Central memory CD8-positive, alpha-beta T cell (primary cell): ENCODE measurements at regions not wholly inside any gene's neighbourhood (a gene's known extent, or its start where the extent isn't known, plus 50 kb on each side); places are given as distances from the start of the nearest gene placed in this dataset.

Experiments
- ATAC-seq: fragments of 150-1000 bp; cut with Tn5 transposase; replicated peaks from 2 replicates; pipeline ENCODE4 v1.10.0; 2022; ENCODE audit warnings: mild to moderate bottlenecking, moderate FRiP score, moderate number of reproducible peaks; ENCODE audit not compliant: poor library complexity, severe bottlenecking; ENCODE audit errors: extremely low read depth
- DNase-seq, 2 donors: peaks; one replicate each; pipeline ENCODE4 v3.0.0; 2021; ENCODE audit warnings: low spot score in 2 of 2
- H3K27ac Mint-ChIP-seq: one replicate; pipeline ENCODE4 v1.8.0; 2022; ENCODE audit warnings: low read depth, mild to moderate bottlenecking, moderate library complexity, mixed read lengths
- H3K27me3 Mint-ChIP-seq: one replicate; pipeline ENCODE4 v1.8.0; 2022; ENCODE audit warnings: mixed read lengths
- H3K36me3 Mint-ChIP-seq: one replicate; pipeline ENCODE4 v1.8.0; 2022; ENCODE audit warnings: mild to moderate bottlenecking, moderate library complexity, mixed read lengths; ENCODE audit not compliant: insufficient read depth
- H3K4me1 Mint-ChIP-seq: one replicate; pipeline ENCODE4 v1.8.0; 2022; ENCODE audit warnings: mixed read lengths
- H3K4me3 Mint-ChIP-seq: one replicate; pipeline ENCODE4 v1.8.0; 2022; ENCODE audit warnings: mild to moderate bottlenecking, moderate library complexity, mixed read lengths
- H3K9me3 Mint-ChIP-seq: one replicate; pipeline ENCODE4 v1.8.0; 2022; ENCODE audit warnings: mixed read lengths

- Mint-ChIP-seq H3K27ac (peak overlapping the region; percentile 61), H3K36me3 (peaks cover 18% of the 10 kb centered on the region), H3K9me3 (no peaks in the 10 kb centered on the region), H3K4me3 (no peak overlapping the region), H3K27me3 (no peaks in the 10 kb centered on the region), H3K4me1 (peaks cover 44% of the 10 kb centered on the region)
- DNase-seq: no peak
- no peak for ATAC-seq
Measured at GRCh38 chr6:25028328-25028727, 92.6 kb upstream of the RIPOR2 start.

DNA sequence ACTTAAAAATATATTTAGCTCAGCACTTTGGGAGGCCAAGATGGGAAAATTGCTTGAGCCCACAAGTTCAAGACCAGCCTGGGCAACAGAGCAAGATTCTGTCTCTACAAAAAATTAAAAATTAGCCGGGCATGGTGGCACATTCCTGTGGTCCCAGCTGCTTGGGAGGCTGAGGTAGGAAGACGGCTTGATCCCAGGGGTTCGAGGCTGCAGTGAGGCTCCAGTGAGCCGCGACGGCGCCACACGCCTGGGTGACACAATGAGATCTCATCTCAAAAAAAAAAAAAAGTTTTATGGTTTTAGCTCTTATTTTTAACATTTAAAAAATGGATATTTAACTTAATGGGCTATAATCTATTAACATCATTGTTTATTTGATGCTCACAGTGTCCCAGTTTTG, 97.2 kb upstream of the RIPOR2 start:
- peaks cover 60% of the 10 kb centered on the region for H3K4me1 Mint-ChIP-seq
- H3K27ac Mint-ChIP-seq: peak overlapping the region; percentile 25
- H3K9me3 Mint-ChIP-seq: no peaks in the 10 kb centered on the region
- ATAC-seq (no peak), DNase-seq (no peak)
- no peak overlapping the region for H3K4me3 Mint-ChIP-seq
- H3K27me3 Mint-ChIP-seq: no peaks in the 10 kb centered on the region
- peaks cover 16% of the 10 kb centered on the region for H3K36me3 Mint-ChIP-seq

DNA sequence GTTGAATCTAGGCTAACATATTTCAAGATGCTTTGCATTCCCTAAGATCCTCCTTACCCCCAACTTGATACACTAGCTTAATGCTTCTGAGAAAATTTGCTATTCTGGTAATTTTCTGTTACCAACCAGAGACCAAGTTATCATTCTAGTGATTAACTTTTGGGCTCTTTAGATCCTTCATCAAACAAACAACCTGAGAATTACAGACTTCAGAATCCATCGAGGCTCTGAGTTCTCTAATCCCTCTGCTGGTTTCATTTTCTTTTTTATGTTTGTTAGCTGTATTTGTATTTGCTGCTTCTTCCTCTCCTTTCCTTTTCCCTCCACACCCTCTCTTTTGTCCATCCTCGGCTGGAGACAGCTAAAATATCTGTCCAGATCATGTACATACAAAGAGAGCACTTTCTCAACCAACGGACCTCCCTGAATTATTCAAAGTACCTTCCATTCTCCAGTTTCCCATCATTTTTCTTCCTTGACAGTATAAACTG, 98.7 kb upstream of the RIPOR2 start:
- Mint-ChIP-seq H3K27ac (peak overlapping the region; percentile 81), H3K36me3 (peaks cover 15% of the 10 kb centered on the region), H3K4me1 (peaks cover 70% of the 10 kb centered on the region), H3K9me3 (no peaks in the 10 kb centered on the region), H3K4me3 (peak overlapping the region; percentile 77), H3K27me3 (no peaks in the 10 kb centered on the region)
- DNase-seq (no peak), ATAC-seq (no peak)

DNA sequence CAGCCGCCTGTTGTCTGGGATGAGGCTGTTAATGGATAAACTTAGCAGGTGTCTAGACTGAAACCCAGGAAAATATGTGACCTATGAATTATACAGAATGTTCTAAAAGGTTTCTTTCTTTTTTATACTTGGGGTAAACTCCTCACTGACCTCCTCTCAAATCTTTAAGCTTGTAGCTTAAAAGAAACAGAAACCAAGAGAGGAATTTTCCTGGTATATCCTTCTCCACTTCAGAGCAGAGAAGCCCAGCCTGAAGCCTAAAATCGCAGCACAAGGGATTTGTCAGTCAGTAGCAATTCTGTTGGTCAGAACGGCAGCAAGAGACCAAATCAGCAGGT, 99.4 kb upstream of the RIPOR2 start:
- H3K27ac Mint-ChIP-seq: peak overlapping the region; percentile 81
- no peaks in the 10 kb centered on the region for H3K27me3 Mint-ChIP-seq
- ATAC-seq (no peak), DNase-seq (no peak)
- H3K36me3 Mint-ChIP-seq: peaks cover 13% of the 10 kb centered on the region
- peak overlapping the region; percentile 77 for H3K4me3 Mint-ChIP-seq
- H3K9me3 Mint-ChIP-seq: no peaks in the 10 kb centered on the region
- H3K4me1 Mint-ChIP-seq: peaks cover 70% of the 10 kb centered on the region

- Mint-ChIP-seq H3K4me3 (peak overlapping the region; percentile 77), H3K9me3 (no peaks in the 10 kb centered on the region), H3K27ac (peak overlapping the region; percentile 81), H3K36me3 (peaks cover 13% of the 10 kb centered on the region), H3K4me1 (peaks cover 73% of the 10 kb centered on the region), H3K27me3 (no peaks in the 10 kb centered on the region)
- no peak for DNase-seq
- ATAC-seq: peak; percentile 47
Measured at GRCh38 chr6:25035512-25036435, 100.0 kb upstream of the RIPOR2 start.

DNA sequence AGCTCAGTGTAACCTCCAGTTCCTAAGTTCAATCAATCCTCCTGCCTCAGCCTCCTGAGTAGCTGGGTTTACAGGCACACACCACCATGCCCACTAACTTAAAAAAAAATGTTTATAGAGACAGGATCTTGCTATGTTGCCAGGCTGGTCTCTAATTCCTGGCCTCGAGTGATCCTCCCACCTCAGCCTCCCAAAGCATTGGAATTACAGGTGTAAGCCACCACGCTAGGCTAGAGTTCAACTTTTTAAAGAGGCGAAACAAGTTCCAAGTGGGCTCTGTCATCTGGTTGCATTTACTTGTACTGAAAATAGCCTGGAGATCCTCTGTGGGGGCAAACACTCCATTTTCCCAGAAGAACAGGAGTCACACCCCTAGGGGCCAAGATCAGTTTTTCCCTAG, 100.7 kb upstream of the RIPOR2 start:
- H3K27ac Mint-ChIP-seq: peak overlapping the region; percentile 81

GRCh38 chr6:25038300-25038699, 102.5 kb upstream of the RIPOR2 start:
- Mint-ChIP-seq H3K4me1 (peaks cover 89% of the 10 kb centered on the region), H3K9me3 (no peaks in the 10 kb centered on the region), H3K4me3 (peak overlapping the region; percentile 99), H3K27me3 (no peaks in the 10 kb centered on the region), H3K36me3 (peaks cover 17% of the 10 kb centered on the region), H3K27ac (peak overlapping the region; percentile 81)
- no peak for ATAC-seq
- no peak for DNase-seq

More for the DNA sequence above, 100.7 kb upstream of the RIPOR2 start:
- Mint-ChIP-seq H3K4me1 (peaks cover 80% of the 10 kb centered on the region), H3K36me3 (peaks cover 12% of the 10 kb centered on the region), H3K4me3 (peak overlapping the region; percentile 77), H3K9me3 (no peaks in the 10 kb centered on the region), H3K27me3 (no peaks in the 10 kb centered on the region)
- ATAC-seq (no peak), DNase-seq (no peak)

DNA sequence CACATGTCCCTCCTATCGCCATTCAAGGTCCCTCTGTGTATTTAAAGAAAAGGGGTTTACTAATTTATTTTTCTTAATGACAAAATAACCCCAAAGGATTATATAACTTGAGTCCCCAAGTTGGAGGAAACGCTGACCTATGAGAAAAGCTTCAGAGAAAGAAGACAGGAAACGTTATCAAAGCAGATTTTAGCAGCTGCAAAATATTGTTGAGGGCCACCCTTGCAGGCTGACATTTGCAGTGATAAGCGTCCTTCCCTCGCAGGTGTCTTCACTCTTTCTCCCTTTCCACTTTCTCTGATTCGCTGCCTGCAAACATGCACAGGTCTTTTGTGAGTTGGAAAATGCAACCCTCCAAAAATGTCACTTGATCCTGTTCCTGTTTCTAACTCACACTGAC, 103.2 kb upstream of the RIPOR2 start:
- Mint-ChIP-seq H3K36me3 (peaks cover 17% of the 10 kb centered on the region), H3K27me3 (no peaks in the 10 kb centered on the region), H3K9me3 (no peaks in the 10 kb centered on the region), H3K4me3 (peak overlapping the region; percentile 99), H3K27ac (peak overlapping the region; percentile 81), H3K4me1 (peaks cover 90% of the 10 kb centered on the region)
- no peak for DNase-seq
- ATAC-seq: no peak

DNA sequence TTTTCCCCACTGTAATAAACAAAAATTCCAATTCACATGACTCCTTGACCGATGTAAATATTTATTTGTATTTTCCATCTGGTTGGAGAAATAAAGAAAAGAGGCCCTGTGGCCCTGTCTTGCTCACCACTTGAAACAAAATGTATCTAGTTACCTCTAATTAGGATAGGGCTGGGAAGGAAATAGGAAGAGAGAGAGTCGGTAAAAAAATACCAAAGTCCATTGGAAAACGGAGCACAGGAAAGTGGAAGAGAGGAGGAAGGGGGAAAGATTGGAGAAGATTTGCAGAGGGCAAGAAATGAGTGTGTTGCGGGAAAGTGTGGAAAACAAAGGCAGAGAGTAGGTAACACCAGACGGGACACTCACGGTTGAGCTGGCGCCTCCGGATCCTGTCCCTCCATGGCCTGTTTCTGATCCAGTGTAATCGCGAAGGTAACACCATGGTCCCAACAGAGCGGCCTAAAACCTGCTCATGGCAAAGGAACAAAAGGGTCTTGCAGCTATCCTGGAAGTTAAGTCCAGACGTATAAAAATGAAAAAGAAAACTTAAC, 105.8 kb upstream of the RIPOR2 start:
- DNase-seq: no peak
- peak; percentile 29 for ATAC-seq
- Mint-ChIP-seq H3K9me3 (no peaks in the 10 kb centered on the region), H3K27me3 (no peaks in the 10 kb centered on the region), H3K27ac (peak overlapping the region; percentile 100), H3K4me3 (peak overlapping the region; percentile 99), H3K4me1 (peaks cover 66% of the 10 kb centered on the region), H3K36me3 (peaks cover 15% of the 10 kb centered on the region)

DNA sequence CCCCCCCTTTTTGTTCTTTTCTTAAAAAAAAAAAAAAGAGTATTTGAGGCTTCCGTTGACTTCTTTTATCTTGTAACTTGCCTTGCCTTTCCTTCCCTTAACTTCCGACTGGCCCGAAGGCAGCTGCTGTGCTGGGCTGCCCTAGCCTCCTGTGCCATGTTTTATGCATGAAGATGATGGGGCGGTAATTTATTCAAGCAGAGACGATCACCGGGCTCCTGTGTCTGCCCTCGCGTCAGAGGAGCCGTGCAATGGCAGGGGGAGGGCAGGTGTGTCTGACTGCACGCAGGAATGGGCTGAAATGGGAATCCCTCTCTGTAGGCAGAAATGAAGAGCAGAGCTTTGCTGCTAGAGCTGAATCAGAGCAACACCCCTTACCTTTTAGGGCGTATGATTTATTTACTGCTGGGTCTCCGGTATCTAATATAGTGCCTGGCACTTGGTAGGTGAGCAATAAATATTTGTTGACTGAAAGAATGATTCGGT, 106.3 kb upstream of the RIPOR2 start:
- DNase-seq: no peak
- Mint-ChIP-seq H3K9me3 (no peaks in the 10 kb centered on the region), H3K36me3 (peaks cover 15% of the 10 kb centered on the region), H3K4me3 (peak overlapping the region; percentile 99), H3K27ac (peak overlapping the region; percentile 100), H3K4me1 (peaks cover 61% of the 10 kb centered on the region), H3K27me3 (no peaks in the 10 kb centered on the region)
- peak; percentile 65 for ATAC-seq

DNA sequence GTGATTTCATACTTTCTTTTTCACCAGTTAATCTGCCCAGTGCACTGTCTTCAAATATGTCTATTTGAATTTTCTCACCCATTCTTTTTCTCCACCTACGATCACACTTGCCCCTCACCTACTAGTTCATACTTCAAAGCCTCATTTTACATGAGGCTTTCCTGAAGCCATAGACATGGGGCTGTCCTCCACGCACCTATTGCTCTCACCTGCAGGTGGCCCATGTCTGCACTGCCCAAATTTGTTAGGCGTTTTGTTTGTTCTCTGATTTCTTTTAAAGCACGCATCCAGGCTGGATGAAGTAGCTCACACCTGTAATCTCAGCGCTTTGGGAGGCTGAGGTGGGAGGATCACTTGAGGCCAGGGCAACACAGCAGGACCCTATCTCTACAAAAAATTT, 106.8 kb upstream of the RIPOR2 start:
- Mint-ChIP-seq H3K36me3 (peaks cover 15% of the 10 kb centered on the region), H3K4me3 (peak overlapping the region; percentile 99), H3K27ac (peak overlapping the region; percentile 100), H3K9me3 (no peaks in the 10 kb centered on the region), H3K4me1 (peaks cover 57% of the 10 kb centered on the region), H3K27me3 (no peaks in the 10 kb centered on the region)
- DNase-seq (no peak), ATAC-seq (peak; percentile 62)

DNA sequence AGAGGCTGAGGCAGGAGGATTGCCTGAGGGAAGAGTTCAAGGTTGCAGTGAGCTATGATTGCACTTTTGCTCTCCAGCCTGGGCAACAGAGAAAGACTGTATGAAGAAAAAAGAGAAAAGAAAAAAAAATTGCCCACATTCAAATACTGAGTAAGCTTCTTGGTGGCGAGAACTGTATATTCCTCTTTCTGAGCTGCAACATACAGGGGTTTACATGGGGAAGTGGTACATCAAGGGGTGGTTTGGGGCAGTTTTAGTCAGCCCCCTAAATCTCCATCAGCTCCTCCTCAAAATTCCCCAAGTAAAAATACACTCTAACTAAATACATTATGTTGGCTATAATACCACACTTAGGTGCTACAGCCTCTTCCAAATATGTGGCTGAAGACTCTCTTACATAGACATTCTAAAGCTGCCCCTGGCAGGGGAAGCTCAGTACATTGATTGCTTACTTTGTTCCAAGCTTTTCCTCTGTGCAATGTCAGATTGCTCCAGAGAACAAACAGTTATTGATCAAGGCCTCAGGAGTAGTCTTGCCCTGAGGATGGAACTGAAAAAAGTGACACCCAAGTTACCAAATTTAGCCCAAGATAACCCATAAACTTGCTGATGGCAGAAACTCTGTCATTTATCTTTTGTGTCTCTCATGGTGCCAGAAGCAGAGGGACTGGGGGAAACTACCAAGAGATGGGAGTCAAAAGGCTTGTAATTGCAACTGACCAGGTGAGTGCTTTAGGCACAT, 107.4 kb upstream of the RIPOR2 start:
- Mint-ChIP-seq H3K27me3 (no peaks in the 10 kb centered on the region), H3K36me3 (peaks cover 14% of the 10 kb centered on the region), H3K4me1 (peaks cover 52% of the 10 kb centered on the region), H3K27ac (peak overlapping the region; percentile 100), H3K4me3 (peak overlapping the region; percentile 99), H3K9me3 (no peaks in the 10 kb centered on the region)
- no peak for DNase-seq
- ATAC-seq: no peak
